Stomach (tissue), 8 donors: ENCODE measurements at regions not wholly inside any gene's neighbourhood (a gene's known extent, or its start where the extent isn't known, plus 50 kb on each side); places are given as distances from the start of the nearest gene placed in this dataset.

Experiments used
- DNase-seq, 2 donors: peaks; one replicate each; pipeline versions ENCODE4 v3.0.0 to v3.0.0-alpha.2; 2013 to 2019
- H3K27ac ChIP-seq, 5 donors: fragments of 200-600 bp in 4 of 5; sonication (generic) in 4 of 5; one replicate each; pipeline ENCODE4 v1.5.1; 2013 to 2019; ENCODE audit warnings: mild to moderate bottlenecking in 1 of 5, moderate library complexity in 1 of 5
- H3K27me3 ChIP-seq, 3 donors: fragments of 200-600 bp; sonication (generic); one replicate each; pipeline ENCODE4 v1.5.1; 2017 to 2019; ENCODE audit warnings: mixed run types in 1 of 3
- H3K36me3 ChIP-seq, 4 donors: fragments of 200-600 bp; sonication (generic); 1 replicate in 3 of 4; 2 replicates in 1 of 4; pipeline ENCODE4 v1.5.1; 2016 to 2019
- H3K4me1 ChIP-seq, 4 donors: fragments of 200-600 bp; sonication (generic); one replicate each; pipeline ENCODE4 v1.5.1; 2016 to 2019
- H3K4me3 ChIP-seq, 4 donors: fragments of 200-600 bp; sonication (generic) in 3 of 4; one replicate each; pipeline ENCODE4 v1.5.1; 2016 to 2019; ENCODE audit warnings: mild to moderate bottlenecking in 1 of 4
- H3K9me3 ChIP-seq, 4 donors: fragments of 200-600 bp; sonication (generic); one replicate each; pipeline ENCODE4 v1.5.1; 2016 to 2019
- EP300 ChIP-seq: sonication (generic); formaldehyde crosslinking; IDR thresholded peaks from one replicate; pipeline ENCODE4 v1.6.1; 2017; ENCODE audit warnings: antibody characterized with exemption
- POLR2A ChIP-seq, 4 donors: fragments of 450-650 bp; IDR thresholded peaks; one replicate each; pipeline ENCODE4 v1.6.1; 2016; ENCODE audit warnings: antibody characterized with exemption in 4 of 4, control low read depth in 2 of 4, mild to moderate bottlenecking in 1 of 4, moderate library complexity in 1 of 4
- POLR2AphosphoS5 ChIP-seq, 3 donors: sonication (generic); formaldehyde crosslinking; IDR thresholded peaks; one replicate each; pipeline ENCODE4 v1.6.1; 2016; ENCODE audit warnings: antibody characterized with exemption in 3 of 3
- WGBS, 5 donors: extraction: QIAGEN DNeasy Blood & Tissue Kit in 3 of 5; methylation state at CpG; one replicate each; pipeline versions ENCODE4 v1.1.5 to v1.1.7; 2013 to 2018; 5-methylcytosine and 5-hydroxymethylcytosine counted together
- intact Hi-C: fragments of 100-400 bp; cut with DNase I; formaldehyde crosslinking; loops from one replicate; pipeline ENCODE4 v1.15.1; 2023; ENCODE audit warnings: low total_unique reads
- TF ChIP-seq, protein P1 (sequence below), 7 experiments: fragments of 450-650 bp in 4 of 7; fragments of 200-600 bp in 3 of 7; sonication (generic) in 3 of 7; IDR thresholded peaks; one replicate each; pipeline ENCODE4 v1.5.1; 2016 to 2019; ENCODE audit warnings: antibody characterized with exemption in 7 of 7, control low read depth in 2 of 7, mild to moderate bottlenecking in 1 of 7
- donor health status: healthy with polysubstance abuse.
- donor health status: Bipolar disorder and iron deficiency.
- donor health status: healthy.

DNA sequence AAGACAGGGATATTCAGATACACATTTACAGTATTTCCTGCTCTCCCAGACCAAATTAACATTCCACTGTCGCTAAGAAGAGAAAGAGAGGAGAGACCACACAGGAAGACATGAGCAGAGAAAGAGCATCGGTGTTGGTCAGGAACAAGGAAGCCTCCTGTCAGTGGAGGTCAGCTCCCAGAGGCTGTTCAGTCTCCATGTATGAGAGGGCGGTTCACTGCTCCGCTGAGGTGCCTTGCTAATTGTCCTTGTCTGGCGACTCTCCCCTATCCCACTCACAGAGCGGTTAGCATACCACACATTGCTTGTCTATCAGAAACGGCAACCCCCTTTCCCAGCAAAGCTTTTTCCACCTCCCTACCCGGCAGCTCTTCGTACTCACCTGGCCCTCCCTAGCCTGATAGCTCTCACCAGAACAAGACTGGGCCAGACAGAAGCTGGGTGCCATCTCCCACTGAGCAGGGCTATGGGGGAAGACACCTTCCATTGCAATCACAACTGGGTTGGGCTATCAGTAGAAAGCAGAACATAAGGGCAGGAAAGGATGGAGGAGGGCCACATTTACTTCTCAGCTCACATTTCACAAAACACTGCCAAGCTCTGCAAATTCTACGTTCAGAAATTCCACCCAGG, 58.6 kb upstream of the LMNB1 start:
- no peak overlapping the region for H3K4me3 ChIP-seq
- 28 to 43% (median 33%) methylated on average over 9 to 10 of the region's 10 CpGs for WGBS, 5 donors
- H3K36me3 ChIP-seq, result no peaks in the 10 kb centered on the region
- H3K4me1 ChIP-seq, result no peaks in the 10 kb centered on the region
- peak in 1 of 2 donors; percentile 7 for DNase-seq
- intact Hi-C loops, result no loop called here
- no peaks in the 10 kb centered on the region for H3K27me3 ChIP-seq
- TF ChIP-seq, protein P1, sequence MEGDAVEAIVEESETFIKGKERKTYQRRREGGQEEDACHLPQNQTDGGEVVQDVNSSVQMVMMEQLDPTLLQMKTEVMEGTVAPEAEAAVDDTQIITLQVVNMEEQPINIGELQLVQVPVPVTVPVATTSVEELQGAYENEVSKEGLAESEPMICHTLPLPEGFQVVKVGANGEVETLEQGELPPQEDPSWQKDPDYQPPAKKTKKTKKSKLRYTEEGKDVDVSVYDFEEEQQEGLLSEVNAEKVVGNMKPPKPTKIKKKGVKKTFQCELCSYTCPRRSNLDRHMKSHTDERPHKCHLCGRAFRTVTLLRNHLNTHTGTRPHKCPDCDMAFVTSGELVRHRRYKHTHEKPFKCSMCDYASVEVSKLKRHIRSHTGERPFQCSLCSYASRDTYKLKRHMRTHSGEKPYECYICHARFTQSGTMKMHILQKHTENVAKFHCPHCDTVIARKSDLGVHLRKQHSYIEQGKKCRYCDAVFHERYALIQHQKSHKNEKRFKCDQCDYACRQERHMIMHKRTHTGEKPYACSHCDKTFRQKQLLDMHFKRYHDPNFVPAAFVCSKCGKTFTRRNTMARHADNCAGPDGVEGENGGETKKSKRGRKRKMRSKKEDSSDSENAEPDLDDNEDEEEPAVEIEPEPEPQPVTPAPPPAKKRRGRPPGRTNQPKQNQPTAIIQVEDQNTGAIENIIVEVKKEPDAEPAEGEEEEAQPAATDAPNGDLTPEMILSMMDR (IDR thresholded peaks at IDR 0.05), result no peak
- TF ChIP-seq EP300 (no peak), POLR2AphosphoS5 (IDR thresholded peaks at IDR 0.05) (no peak), POLR2A (IDR thresholded peaks at IDR 0.05) (no peak)
- no peaks in the 10 kb centered on the region for H3K9me3 ChIP-seq
- H3K27ac ChIP-seq, result no peak overlapping the region

DNA sequence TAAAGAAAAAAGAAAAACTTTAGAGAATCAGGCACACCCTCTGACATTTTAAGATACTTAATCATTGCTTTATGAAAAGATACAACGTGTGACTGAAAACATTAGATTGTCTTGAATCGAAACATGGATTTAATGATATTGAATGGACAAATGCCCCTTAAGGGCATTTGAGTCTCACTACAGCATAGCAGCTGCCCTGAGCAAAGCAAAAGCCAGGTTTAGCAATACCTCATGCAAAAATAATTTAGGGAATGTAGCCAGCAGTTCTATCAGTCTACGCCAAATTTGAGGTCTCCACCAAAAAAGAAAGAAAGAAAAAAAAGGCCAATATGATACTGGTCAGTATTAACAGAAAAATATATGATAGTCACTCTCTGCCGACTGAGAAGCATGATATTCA, 56.6 kb upstream of the LMNB1 start:
- intact Hi-C loops, result no loop called here
- no peak overlapping the region for H3K27ac ChIP-seq
- H3K4me1 ChIP-seq, result no peaks in the 10 kb centered on the region
- H3K27me3 ChIP-seq, result no peaks in the 10 kb centered on the region
- 78 to 93% (median 84%) methylated on average over 4 of the region's 4 CpGs for WGBS, 5 donors
- H3K4me3 ChIP-seq, result no peak overlapping the region
- H3K36me3 ChIP-seq, result no peaks in the 10 kb centered on the region
- H3K9me3 ChIP-seq, result no peaks in the 10 kb centered on the region
- no peak for DNase-seq
- TF ChIP-seq, protein P1 (IDR thresholded peaks at IDR 0.05), result no peak
- no peak for TF ChIP-seq EP300
- TF ChIP-seq POLR2A (IDR thresholded peaks at IDR 0.05), result no peak
- no peak for TF ChIP-seq POLR2AphosphoS5 (IDR thresholded peaks at IDR 0.05)

DNA sequence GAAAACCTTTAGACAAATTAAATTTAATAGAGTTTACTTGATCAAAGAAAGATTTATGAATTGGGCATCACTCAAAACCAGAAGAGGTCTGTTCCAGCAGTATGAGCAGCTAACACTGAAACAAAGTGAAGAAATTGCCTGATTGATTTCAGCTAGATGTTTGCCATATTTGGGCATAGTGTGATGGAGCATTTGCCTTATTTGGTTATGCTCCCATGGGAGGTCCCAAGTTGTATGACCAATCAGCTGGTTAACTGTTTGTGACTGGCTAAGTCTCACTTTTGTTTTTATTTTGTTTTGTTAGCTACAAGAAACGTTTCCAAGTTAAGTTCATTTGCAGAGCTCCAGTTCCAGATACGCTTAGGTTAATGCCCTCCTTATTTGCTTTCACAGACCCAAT, 53.3 kb upstream of the LMNB1 start:
- WGBS, 5 donors, result 50 to 74% (median 56%) methylated on average over 2 of the region's 2 CpGs
- DNase-seq, result no peak
- Histone ChIP-seq H3K27me3 (no peaks in the 10 kb centered on the region), H3K36me3 (no peaks in the 10 kb centered on the region), H3K27ac (no peak overlapping the region), H3K4me3 (no peak overlapping the region), H3K9me3 (no peaks in the 10 kb centered on the region), H3K4me1 (no peaks in the 10 kb centered on the region)
- TF ChIP-seq EP300 (no peak), POLR2AphosphoS5 (IDR thresholded peaks at IDR 0.05) (no peak), POLR2A (IDR thresholded peaks at IDR 0.05) (no peak)
- TF ChIP-seq, protein P1 (IDR thresholded peaks at IDR 0.05), result no peak
- intact Hi-C loops, result no loop called here
